ENCODE measurements at regions not wholly inside any gene's neighbourhood (a gene's known extent, or its start where the extent isn't known, plus 50 kb on each side); places are given as distances from the start of the nearest gene placed in this dataset.
"Not testable (repeated sequence)": the region's sequence is repeated elsewhere in the genome, so short reads cannot be mapped to it uniquely, and the experiment has no call there.

- not testable (repeated sequence) for DNase-seq (ENCODE audit: low spot score)
Observed at GRCh38 chr16:88164196-88165039, 213.2 kb downstream of the BANP start.

- not testable (repeated sequence) for DNase-seq (ENCODE audit: low spot score)
Observed at GRCh38 chr16:88165040-88165544, 213.9 kb downstream of the BANP start.

- DNase-seq (ENCODE audit: low spot score), result peak; percentile 75
Observed at GRCh38 chr16:88165683-88166082, 214.4 kb downstream of the BANP start.

GRCh38 chr16:88166209-88166773 lies 215.1 kb downstream of the BANP start:
- not testable (repeated sequence) for DNase-seq (ENCODE audit: low spot score)

GRCh38 chr16:88167798-88168556 lies 214.8 kb upstream of the ZNF469 start:
- DNase-seq (ENCODE audit: low spot score), result peak; percentile 76

GRCh38 chr16:88168557-88168949 lies 214.2 kb upstream of the ZNF469 start:
- peak; percentile 37 for DNase-seq (ENCODE audit: low spot score)

GRCh38 chr16:88169136-88169830 lies 213.5 kb upstream of the ZNF469 start:
- not testable (repeated sequence) for DNase-seq (ENCODE audit: low spot score)

GRCh38 chr16:88169831-88170165 lies 213.0 kb upstream of the ZNF469 start:
- not testable (repeated sequence) for DNase-seq (ENCODE audit: low spot score)

- DNase-seq (ENCODE audit: low spot score), result no peak
Observed at GRCh38 chr16:88170528-88170991, 212.2 kb upstream of the ZNF469 start.

- DNase-seq (ENCODE audit: low spot score), result not testable (repeated sequence)
Observed at GRCh38 chr16:88171126-88171525, 211.6 kb upstream of the ZNF469 start.

GRCh38 chr16:88176184-88176583 lies 206.6 kb upstream of the ZNF469 start:
- not testable (repeated sequence) for DNase-seq (ENCODE audit: low spot score)

GRCh38 chr16:88176591-88177180 lies 206.1 kb upstream of the ZNF469 start:
- DNase-seq (ENCODE audit: low spot score), result not testable (repeated sequence)

GRCh38 chr16:88178251-88178650 lies 204.5 kb upstream of the ZNF469 start:
- DNase-seq (ENCODE audit: low spot score), result not testable (repeated sequence)

GRCh38 chr16:88178896-88179295 lies 203.9 kb upstream of the ZNF469 start:
- not testable (repeated sequence) for DNase-seq (ENCODE audit: low spot score)

- DNase-seq (ENCODE audit: low spot score), result not testable (repeated sequence)
Observed at GRCh38 chr16:88182967-88183881, 199.5 kb upstream of the ZNF469 start.

- not testable (repeated sequence) for DNase-seq (ENCODE audit: low spot score)
Observed at GRCh38 chr16:88184053-88184452, 198.7 kb upstream of the ZNF469 start.

GRCh38 chr16:88184566-88185355 lies 198.0 kb upstream of the ZNF469 start:
- DNase-seq (ENCODE audit: low spot score), result not testable (repeated sequence)

GRCh38 chr16:88185406-88185805 lies 197.4 kb upstream of the ZNF469 start:
- not testable (repeated sequence) for DNase-seq (ENCODE audit: low spot score)
